ENCODE measurements at regions not wholly inside any gene's neighbourhood (a gene's known extent, or its start where the extent isn't known, plus 50 kb on each side); places are given as distances from the start of the nearest gene placed in this dataset.

- CTCF ChIA-PET = no interaction called here
- DNase-seq (ENCODE audit: low spot score) (no peak), ATAC-seq (no peak)
- Mint-ChIP-seq H3K27ac (no peak overlapping the region), H3K9me3 (no peaks in the 10 kb centered on the region), H3K27me3 (ENCODE audit: low read depth) (peaks cover 50% of the 10 kb centered on the region), H3K36me3 (no peaks in the 10 kb centered on the region), H3K4me3 (no peak overlapping the region), H3K4me1 (peaks cover 39% of the 10 kb centered on the region)
- TF ChIP-seq ZSCAN18 (CRISPR knock-in tag; IDR thresholded peaks at IDR 0.05) = no peak
- TF ChIP-seq ATF6 (CRISPR knock-in tag; IDR thresholded peaks at IDR 0.05) = no peak
- no peak for TF ChIP-seq ATF2 (CRISPR knock-in tag; IDR thresholded peaks at IDR 0.05; ENCODE audit: borderline replicate concordance, low read depth)
- TF ChIP-seq PREB (CRISPR knock-in tag; IDR thresholded peaks at IDR 0.05; ENCODE audit: borderline replicate concordance) = no peak
- TF ChIP-seq ERG (CRISPR knock-in tag; IDR thresholded peaks at IDR 0.05) = no peak
- no peak for TF ChIP-seq TP53 (CRISPR knock-in tag; IDR thresholded peaks at IDR 0.05)
- TF ChIP-seq HMGXB4 (CRISPR knock-in tag; IDR thresholded peaks at IDR 0.05) = no peak
- no peak for TF ChIP-seq FOXP4 (CRISPR knock-in tag; IDR thresholded peaks at IDR 0.05)
- no peak for TF ChIP-seq ZNF512 (CRISPR knock-in tag; IDR thresholded peaks at IDR 0.05; ENCODE audit: borderline replicate concordance)
- no peak for TF ChIP-seq CBFB (CRISPR knock-in tag; IDR thresholded peaks at IDR 0.05; ENCODE audit: low read depth)
- TF ChIP-seq ETV6 (CRISPR knock-in tag; IDR thresholded peaks at IDR 0.05) = no peak
- TF ChIP-seq ZBTB21 (CRISPR knock-in tag; IDR thresholded peaks at IDR 0.05; ENCODE audit: borderline replicate concordance) = no peak
- TF ChIP-seq ZNF317 (CRISPR knock-in tag; IDR thresholded peaks at IDR 0.05; ENCODE audit: borderline replicate concordance, low read depth) = no peak
- TF ChIP-seq EMX1 (CRISPR knock-in tag; IDR thresholded peaks at IDR 0.05) = no peak
- TF ChIP-seq ZBTB43 (CRISPR knock-in tag; IDR thresholded peaks at IDR 0.05) = no peak
- no peak for TF ChIP-seq E2F1 (CRISPR knock-in tag; IDR thresholded peaks at IDR 0.05)
- POLR2A ChIA-PET = no interaction called here
These were observed 217.8 kb downstream of the AKAP7 start for GRCh38 chr6:131353106-131353505.
